Stomach (tissue), 8 donors: ENCODE measurements at regions not wholly inside any gene's neighbourhood (a gene's known extent, or its start where the extent isn't known, plus 50 kb on each side); places are given as distances from the start of the nearest gene placed in this dataset.
A peak's percentile ranks its signal among the peaks of the same experiment; 100 is the strongest.

Experiments
- DNase-seq, 2 donors: peaks; one replicate each; pipeline versions ENCODE4 v3.0.0 to v3.0.0-alpha.2; 2013 to 2019
- H3K27ac ChIP-seq, 5 donors: fragments of 200-600 bp in 4 of 5; sonication (generic) in 4 of 5; one replicate each; pipeline ENCODE4 v1.5.1; 2013 to 2019; ENCODE audit warnings: mild to moderate bottlenecking in 1 of 5, moderate library complexity in 1 of 5
- H3K27me3 ChIP-seq, 3 donors: fragments of 200-600 bp; sonication (generic); one replicate each; pipeline ENCODE4 v1.5.1; 2017 to 2019; ENCODE audit warnings: mixed run types in 1 of 3
- H3K36me3 ChIP-seq, 4 donors: fragments of 200-600 bp; sonication (generic); 1 replicate in 3 of 4; 2 replicates in 1 of 4; pipeline ENCODE4 v1.5.1; 2016 to 2019
- H3K4me1 ChIP-seq, 4 donors: fragments of 200-600 bp; sonication (generic); one replicate each; pipeline ENCODE4 v1.5.1; 2016 to 2019
- H3K4me3 ChIP-seq, 4 donors: fragments of 200-600 bp; sonication (generic) in 3 of 4; one replicate each; pipeline ENCODE4 v1.5.1; 2016 to 2019; ENCODE audit warnings: mild to moderate bottlenecking in 1 of 4
- H3K9me3 ChIP-seq, 4 donors: fragments of 200-600 bp; sonication (generic); one replicate each; pipeline ENCODE4 v1.5.1; 2016 to 2019
- EP300 ChIP-seq: sonication (generic); formaldehyde crosslinking; IDR thresholded peaks from one replicate; pipeline ENCODE4 v1.6.1; 2017; ENCODE audit warnings: antibody characterized with exemption
- POLR2A ChIP-seq, 4 donors: fragments of 450-650 bp; IDR thresholded peaks; one replicate each; pipeline ENCODE4 v1.6.1; 2016; ENCODE audit warnings: antibody characterized with exemption in 4 of 4, control low read depth in 2 of 4, mild to moderate bottlenecking in 1 of 4, moderate library complexity in 1 of 4
- POLR2AphosphoS5 ChIP-seq, 3 donors: sonication (generic); formaldehyde crosslinking; IDR thresholded peaks; one replicate each; pipeline ENCODE4 v1.6.1; 2016; ENCODE audit warnings: antibody characterized with exemption in 3 of 3
- WGBS, 5 donors: extraction: QIAGEN DNeasy Blood & Tissue Kit in 3 of 5; methylation state at CpG; one replicate each; pipeline versions ENCODE4 v1.1.5 to v1.1.7; 2013 to 2018; 5-methylcytosine and 5-hydroxymethylcytosine counted together
- intact Hi-C: fragments of 100-400 bp; cut with DNase I; formaldehyde crosslinking; loops from one replicate; pipeline ENCODE4 v1.15.1; 2023; ENCODE audit warnings: low total_unique reads
- TF ChIP-seq, protein P1 (sequence below), 7 experiments: fragments of 450-650 bp in 4 of 7; fragments of 200-600 bp in 3 of 7; sonication (generic) in 3 of 7; IDR thresholded peaks; one replicate each; pipeline ENCODE4 v1.5.1; 2016 to 2019; ENCODE audit warnings: antibody characterized with exemption in 7 of 7, control low read depth in 2 of 7, mild to moderate bottlenecking in 1 of 7
- donor health status: healthy with polysubstance abuse.
- donor health status: Bipolar disorder and iron deficiency.
- donor health status: healthy.

GRCh38 chr10:131437556-131438475 lies 126.3 kb upstream of the TCERG1L start:
- intact Hi-C loops: no loop called here
- no peak overlapping the region for H3K27ac ChIP-seq
- no peak overlapping the region for H3K4me3 ChIP-seq
- TF ChIP-seq, protein P1, sequence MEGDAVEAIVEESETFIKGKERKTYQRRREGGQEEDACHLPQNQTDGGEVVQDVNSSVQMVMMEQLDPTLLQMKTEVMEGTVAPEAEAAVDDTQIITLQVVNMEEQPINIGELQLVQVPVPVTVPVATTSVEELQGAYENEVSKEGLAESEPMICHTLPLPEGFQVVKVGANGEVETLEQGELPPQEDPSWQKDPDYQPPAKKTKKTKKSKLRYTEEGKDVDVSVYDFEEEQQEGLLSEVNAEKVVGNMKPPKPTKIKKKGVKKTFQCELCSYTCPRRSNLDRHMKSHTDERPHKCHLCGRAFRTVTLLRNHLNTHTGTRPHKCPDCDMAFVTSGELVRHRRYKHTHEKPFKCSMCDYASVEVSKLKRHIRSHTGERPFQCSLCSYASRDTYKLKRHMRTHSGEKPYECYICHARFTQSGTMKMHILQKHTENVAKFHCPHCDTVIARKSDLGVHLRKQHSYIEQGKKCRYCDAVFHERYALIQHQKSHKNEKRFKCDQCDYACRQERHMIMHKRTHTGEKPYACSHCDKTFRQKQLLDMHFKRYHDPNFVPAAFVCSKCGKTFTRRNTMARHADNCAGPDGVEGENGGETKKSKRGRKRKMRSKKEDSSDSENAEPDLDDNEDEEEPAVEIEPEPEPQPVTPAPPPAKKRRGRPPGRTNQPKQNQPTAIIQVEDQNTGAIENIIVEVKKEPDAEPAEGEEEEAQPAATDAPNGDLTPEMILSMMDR (IDR thresholded peaks at IDR 0.05): no peak
- TF ChIP-seq EP300: no peak
- no peak for TF ChIP-seq POLR2AphosphoS5 (IDR thresholded peaks at IDR 0.05)
- no peak for TF ChIP-seq POLR2A (IDR thresholded peaks at IDR 0.05)
- H3K27me3 ChIP-seq: peaks cover 0 to 53% (median 6%) of the 10 kb centered on the region in 3 donors
- H3K4me1 ChIP-seq: peaks cover 0 to 8% (median 0%) of the 10 kb centered on the region in 4 donors
- no peaks in the 10 kb centered on the region for H3K36me3 ChIP-seq
- peak in 1 of 2 donors; percentile 37 for DNase-seq
- no peaks in the 10 kb centered on the region for H3K9me3 ChIP-seq
- 70 to 81% (median 79%) methylated on average over 13 of the region's 13 CpGs for WGBS, 5 donors

GRCh38 chr10:131438665-131439064 lies 127.1 kb upstream of the TCERG1L start:
- peaks cover 0 to 8% (median 0%) of the 10 kb centered on the region in 4 donors for H3K4me1 ChIP-seq
- 71 to 78% (median 75%) methylated on average over 4 of the region's 4 CpGs for WGBS, 5 donors
- H3K27me3 ChIP-seq: peaks cover 0 to 53% (median 6%) of the 10 kb centered on the region in 3 donors
- H3K36me3 ChIP-seq: no peaks in the 10 kb centered on the region
- intact Hi-C loops: no loop called here
- no peak overlapping the region for H3K4me3 ChIP-seq
- no peak overlapping the region for H3K27ac ChIP-seq
- no peaks in the 10 kb centered on the region for H3K9me3 ChIP-seq
- TF ChIP-seq POLR2A (IDR thresholded peaks at IDR 0.05) (no peak), EP300 (no peak), POLR2AphosphoS5 (IDR thresholded peaks at IDR 0.05) (no peak)
- TF ChIP-seq, protein P1 (IDR thresholded peaks at IDR 0.05): no peak
- no peak for DNase-seq

DNA sequence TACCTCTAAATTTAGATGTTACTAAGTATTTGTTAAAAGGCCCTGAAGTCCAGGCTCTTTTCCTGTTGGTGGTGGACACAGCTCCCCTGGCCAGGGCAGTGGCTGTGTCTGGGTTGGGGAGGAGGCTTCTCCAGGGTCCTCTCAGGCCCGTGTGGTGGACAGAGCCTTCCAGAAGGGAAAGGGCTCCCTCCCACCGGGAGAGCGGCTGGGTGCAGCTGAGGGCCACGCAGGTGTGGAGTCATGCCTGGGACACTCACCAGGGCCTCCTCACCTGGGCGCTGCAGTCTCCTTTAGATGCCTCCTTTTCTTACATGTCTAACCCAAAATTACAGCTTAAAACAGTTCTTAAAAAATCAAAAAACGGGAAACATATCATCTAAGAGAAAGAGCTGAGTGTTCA lies 128.2 kb upstream of the TCERG1L start:
- H3K4me3 ChIP-seq: no peak overlapping the region
- H3K27ac ChIP-seq: no peak overlapping the region
- no peaks in the 10 kb centered on the region for H3K36me3 ChIP-seq
- 63 to 79% (median 67%) methylated on average over 5 to 6 of the region's 6 CpGs for WGBS, 5 donors
- H3K9me3 ChIP-seq: no peaks in the 10 kb centered on the region
- intact Hi-C loops: no loop called here
- TF ChIP-seq EP300: no peak
- TF ChIP-seq, protein P1 (IDR thresholded peaks at IDR 0.05): no peak
- TF ChIP-seq POLR2A (IDR thresholded peaks at IDR 0.05): no peak
- TF ChIP-seq POLR2AphosphoS5 (IDR thresholded peaks at IDR 0.05): no peak
- H3K4me1 ChIP-seq: peaks cover 0 to 8% (median 0%) of the 10 kb centered on the region in 4 donors
- DNase-seq: no peak
- H3K27me3 ChIP-seq: peaks cover 0 to 60% (median 10%) of the 10 kb centered on the region in 3 donors

- Histone ChIP-seq H3K27ac (no peak overlapping the region), H3K9me3 (no peaks in the 10 kb centered on the region), H3K4me3 (no peak overlapping the region), H3K4me1 (peaks cover 0 to 8% (median 0%) of the 10 kb centered on the region in 4 donors), H3K36me3 (no peaks in the 10 kb centered on the region), H3K27me3 (peaks cover 0 to 70% (median 10%) of the 10 kb centered on the region in 3 donors)
- no peak for TF ChIP-seq EP300
- TF ChIP-seq, protein P1 (IDR thresholded peaks at IDR 0.05): no peak
- DNase-seq: no peak
- intact Hi-C loops: no loop called here
- 68 to 75% (median 70%) methylated on average over 26 to 33 of the region's 33 CpGs for WGBS, 5 donors
Observed at GRCh38 chr10:131440405-131441360, 129.2 kb upstream of the TCERG1L start.
